Keratinocyte (primary cell): ENCODE measurements at regions not wholly inside any gene's neighbourhood (a gene's known extent, or its start where the extent isn't known, plus 50 kb on each side); places are given as distances from the start of the nearest gene placed in this dataset.

Experiments
- DNase-seq: peaks from one replicate; pipeline ENCODE4 v3.0.0-alpha.2; 2011; ENCODE audit warnings: low read depth, missing footprints, low spot score
- FAIRE-seq: peaks from 2 replicates; lab custom pipeline; 2011; peaks lifted over from hg19 to GRCh38; lab: Jason Lieb, UNC
- H2AFZ ChIP-seq: 2 replicates; pipeline ENCODE4 v1.6.0; 2012; ENCODE audit warnings: low read length, control low read depth, inconsistent platforms; ENCODE audit not compliant: control insufficient read depth
- H3K27ac ChIP-seq: 2 replicates; pipeline ENCODE4 v1.5.1; 2011; ENCODE audit warnings: low read length; ENCODE audit not compliant: control insufficient read depth, insufficient read depth
- H3K27me3 ChIP-seq: 3 replicates; pipeline ENCODE4 v1.6.0; 2011; ENCODE audit warnings: low read length; ENCODE audit not compliant: control insufficient read depth, insufficient read depth; ENCODE audit errors: extremely low read depth
- H3K36me3 ChIP-seq, 2 experiments: 2 replicates in 1 of 2; 3 replicates in 1 of 2; pipeline ENCODE4 v1.5.1; 2011; ENCODE audit warnings: low read length in 2 of 2, mild to moderate bottlenecking in 1 of 2; ENCODE audit not compliant: control insufficient read depth in 2 of 2, insufficient read depth in 2 of 2; ENCODE audit errors: extremely low read depth in 1 of 2
- H3K4me1 ChIP-seq: 3 replicates; pipeline ENCODE4 v1.5.1; 2011; ENCODE audit warnings: low read length; ENCODE audit not compliant: control insufficient read depth, insufficient read depth; ENCODE audit errors: extremely low read depth
- H3K4me2 ChIP-seq: 3 replicates; pipeline ENCODE4 v1.6.0; 2011; ENCODE audit warnings: low read depth, low read length; ENCODE audit not compliant: control insufficient read depth, insufficient read depth; ENCODE audit errors: extremely low read depth
- H3K4me3 ChIP-seq, 3 experiments: fragments of 200-600 bp in 1 of 3; sonication (generic) in 1 of 3; 2 replicates in 2 of 3; 3 replicates in 1 of 3; pipeline ENCODE4 v1.5.1; 2011 to 2016; ENCODE audit warnings: low read length in 3 of 3, mild to moderate bottlenecking in 3 of 3, control low read depth in 2 of 3, inconsistent platforms in 1 of 3, low read depth in 1 of 3, mixed read lengths in 1 of 3, mixed run types in 1 of 3, moderate library complexity in 1 of 3; ENCODE audit not compliant: control insufficient read depth in 2 of 3, insufficient read depth in 2 of 3; ENCODE audit errors: extremely low read depth in 1 of 3
- H3K79me2 ChIP-seq: 2 replicates; pipeline ENCODE4 v1.6.0; 2012; ENCODE audit warnings: low read length; ENCODE audit not compliant: control insufficient read depth, insufficient read depth
- H3K9ac ChIP-seq: 3 replicates; pipeline ENCODE4 v1.6.0; 2011; ENCODE audit warnings: low read length; ENCODE audit not compliant: control insufficient read depth, insufficient read depth; ENCODE audit errors: extremely low read depth
- H3K9me1 ChIP-seq: 3 replicates; pipeline ENCODE4 v1.6.0; 2011; ENCODE audit warnings: low read length; ENCODE audit not compliant: control insufficient read depth, insufficient read depth; ENCODE audit errors: extremely low read depth
- H3K9me3 ChIP-seq: 2 replicates; pipeline ENCODE4 v1.5.1; 2012; ENCODE audit warnings: low read depth, low read length; ENCODE audit not compliant: control insufficient read depth
- H4K20me1 ChIP-seq: 3 replicates; pipeline ENCODE4 v1.6.0; 2011; ENCODE audit warnings: low read length; ENCODE audit not compliant: control insufficient read depth, insufficient read depth; ENCODE audit errors: extremely low read depth
- EZH2 ChIP-seq: IDR thresholded peaks from one replicate; pipeline ENCODE4 v1.6.1; 2012; ENCODE audit warnings: inconsistent platforms, mild to moderate bottlenecking, low read length, moderate library complexity
- dilution Hi-C: fragments of 300-500 bp; cut with MboI; formaldehyde crosslinking; loops from one replicate; pipeline ENCODE4 v1.7.0; 2020; ENCODE audit warnings: low sequenced_read_pairs; ENCODE audit not compliant: extremely low pct_ligation_motif_present
- TF ChIP-seq, protein P1 (sequence below), 3 experiments: IDR thresholded peaks in 1 of 3; conservative IDR thresholded peaks in 1 of 3; optimal IDR thresholded peaks in 1 of 3; 2 replicates in 2 of 3; 3 replicates in 1 of 3; pipeline versions ENCODE3 to v1.5.1; 2011; ENCODE audit warnings: low read length in 3 of 3, mild to moderate bottlenecking in 3 of 3, moderate library complexity in 2 of 3, control low read depth in 1 of 3, inconsistent platforms in 1 of 3; ENCODE audit not compliant: insufficient read depth in 2 of 3; ENCODE audit errors: extremely low read depth in 1 of 3

DNA sequence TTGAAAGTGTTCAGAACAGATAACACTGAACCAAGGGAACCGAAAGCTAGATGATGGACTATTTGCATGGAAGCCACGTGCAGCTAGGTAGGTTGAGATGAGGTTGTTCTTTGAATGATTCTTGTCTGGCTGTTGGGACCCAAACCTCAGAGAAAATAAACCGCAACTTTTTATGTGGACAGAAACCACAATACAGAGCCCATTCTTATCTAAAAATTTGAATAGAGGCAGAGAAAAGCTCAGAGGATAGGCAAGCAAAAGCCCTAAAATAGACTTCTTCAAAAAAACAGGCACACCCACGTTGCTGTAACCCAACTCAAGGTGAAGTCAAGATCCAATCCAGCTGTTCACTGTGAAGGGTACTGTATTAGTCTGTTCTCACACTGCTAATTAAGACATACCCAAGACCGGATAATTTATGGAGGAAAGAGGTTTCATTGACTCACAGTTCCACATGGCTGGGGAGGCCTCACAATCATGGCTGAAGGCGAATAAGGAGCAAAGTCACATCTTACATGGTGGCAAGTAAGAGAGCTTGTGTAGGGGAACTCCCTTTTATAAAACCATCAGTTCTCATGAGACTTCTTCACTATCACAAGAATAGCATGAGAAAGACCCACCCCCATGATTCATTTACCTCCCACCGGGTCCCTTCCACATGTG lies 353.8 kb downstream of the AACS start:
- Histone ChIP-seq H2AFZ (no peak overlapping the region), H3K36me3 (no peaks in the 10 kb centered on the region), H4K20me1 (no peaks in the 10 kb centered on the region), H3K79me2 (no peaks in the 10 kb centered on the region), H3K9me1 (no peaks in the 10 kb centered on the region), H3K9ac (no peak overlapping the region), H3K27me3 (no peaks in the 10 kb centered on the region), H3K27ac (no peak overlapping the region), H3K9me3 (no peaks in the 10 kb centered on the region), H3K4me3 (no peak overlapping the region), H3K4me1 (no peaks in the 10 kb centered on the region), H3K4me2 (no peak overlapping the region)
- dilution Hi-C loops = no loop called here
- DNase-seq (no peak), FAIRE-seq (no peak)
- TF ChIP-seq, protein P1, sequence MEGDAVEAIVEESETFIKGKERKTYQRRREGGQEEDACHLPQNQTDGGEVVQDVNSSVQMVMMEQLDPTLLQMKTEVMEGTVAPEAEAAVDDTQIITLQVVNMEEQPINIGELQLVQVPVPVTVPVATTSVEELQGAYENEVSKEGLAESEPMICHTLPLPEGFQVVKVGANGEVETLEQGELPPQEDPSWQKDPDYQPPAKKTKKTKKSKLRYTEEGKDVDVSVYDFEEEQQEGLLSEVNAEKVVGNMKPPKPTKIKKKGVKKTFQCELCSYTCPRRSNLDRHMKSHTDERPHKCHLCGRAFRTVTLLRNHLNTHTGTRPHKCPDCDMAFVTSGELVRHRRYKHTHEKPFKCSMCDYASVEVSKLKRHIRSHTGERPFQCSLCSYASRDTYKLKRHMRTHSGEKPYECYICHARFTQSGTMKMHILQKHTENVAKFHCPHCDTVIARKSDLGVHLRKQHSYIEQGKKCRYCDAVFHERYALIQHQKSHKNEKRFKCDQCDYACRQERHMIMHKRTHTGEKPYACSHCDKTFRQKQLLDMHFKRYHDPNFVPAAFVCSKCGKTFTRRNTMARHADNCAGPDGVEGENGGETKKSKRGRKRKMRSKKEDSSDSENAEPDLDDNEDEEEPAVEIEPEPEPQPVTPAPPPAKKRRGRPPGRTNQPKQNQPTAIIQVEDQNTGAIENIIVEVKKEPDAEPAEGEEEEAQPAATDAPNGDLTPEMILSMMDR (optimal IDR thresholded peaks at IDR 0.05 in 1 of 3, IDR thresholded peaks at IDR 0.05 in 1 of 3, conservative IDR thresholded peaks at IDR 0.05 in 1 of 3; ENCODE audit: extremely low read depth in 1 of 3, insufficient read depth in 2 of 3, low read length in 3 of 3) = no peak
- TF ChIP-seq EZH2 = no peak

DNA sequence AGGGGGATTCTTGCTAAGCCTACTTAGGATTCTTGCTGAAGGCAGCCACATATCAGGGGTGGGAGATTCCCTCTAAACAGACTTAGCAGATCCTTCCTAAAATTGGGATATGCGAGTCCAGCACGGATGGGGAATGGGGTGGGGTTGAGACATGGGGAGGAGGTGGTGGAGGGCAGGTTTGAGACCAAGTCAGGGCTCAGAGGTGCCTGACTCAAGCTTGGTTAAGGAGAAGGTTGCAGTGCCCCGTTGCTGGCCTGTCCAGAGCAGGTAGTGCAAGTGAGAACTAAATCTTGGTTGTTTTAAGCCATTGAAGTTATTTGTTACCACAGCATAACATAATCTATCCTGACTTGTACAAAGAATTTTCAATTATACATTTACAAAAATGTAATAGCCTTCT lies 359.7 kb downstream of the AACS start:
- Histone ChIP-seq H2AFZ (no peak overlapping the region), H3K27ac (no peak overlapping the region), H3K36me3 (no peaks in the 10 kb centered on the region), H3K9me3 (no peaks in the 10 kb centered on the region), H3K4me3 (no peak overlapping the region), H3K79me2 (no peaks in the 10 kb centered on the region), H3K4me2 (no peak overlapping the region), H3K4me1 (no peaks in the 10 kb centered on the region), H3K9me1 (no peaks in the 10 kb centered on the region), H4K20me1 (no peaks in the 10 kb centered on the region), H3K9ac (no peak overlapping the region), H3K27me3 (no peaks in the 10 kb centered on the region)
- no peak for DNase-seq
- dilution Hi-C loops = no loop called here
- TF ChIP-seq, protein P1 (optimal IDR thresholded peaks at IDR 0.05 in 1 of 3, IDR thresholded peaks at IDR 0.05 in 1 of 3, conservative IDR thresholded peaks at IDR 0.05 in 1 of 3; ENCODE audit: extremely low read depth in 1 of 3, insufficient read depth in 2 of 3, low read length in 3 of 3) = no peak
- no peak for TF ChIP-seq EZH2
- FAIRE-seq = no peak
